Lung (tissue), 11 donors: ENCODE measurements at regions not wholly inside any gene's neighbourhood (a gene's known extent, or its start where the extent isn't known, plus 50 kb on each side); places are given as distances from the start of the nearest gene placed in this dataset.
"Not testable (repeated sequence)": the region's sequence is repeated elsewhere in the genome, so short reads cannot be mapped to it uniquely, and the experiment has no call there.

Experiments
- ATAC-seq: fragments of 200-7000 bp; cut with Tn5 transposase; one replicate; pipeline ENCODE4 v1.9.1; 2020; ENCODE audit warnings: moderate number of reproducible peaks; ENCODE audit not compliant: insufficient read depth, low FRiP score
- DNase-seq, 3 donors: peaks; one replicate each; pipeline ENCODE4 v3.0.0-alpha.2; 2013 to 2017
- H3K27ac ChIP-seq, 2 donors: one replicate each; pipeline ENCODE4 v1.5.1; 2013; ENCODE audit warnings: mild to moderate bottlenecking in 2 of 2, moderate library complexity in 2 of 2, control low read depth in 1 of 2, inconsistent platforms in 1 of 2, low read depth in 1 of 2, low read length in 1 of 2
- H3K27me3 ChIP-seq, 3 donors: one replicate each; pipeline ENCODE4 v1.5.1; 2013; ENCODE audit warnings: low read length in 2 of 3; ENCODE audit not compliant: control insufficient read depth in 3 of 3, insufficient read depth in 3 of 3
- H3K36me3 ChIP-seq, 4 donors: one replicate each; pipeline ENCODE4 v1.5.1; 2013; ENCODE audit warnings: low read length in 4 of 4, mild to moderate bottlenecking in 1 of 4, moderate library complexity in 1 of 4; ENCODE audit not compliant: control insufficient read depth in 4 of 4, insufficient read depth in 4 of 4
- H3K4me1 ChIP-seq, 5 donors: one replicate each; pipeline ENCODE4 v1.5.1; 2013; ENCODE audit warnings: low read length in 5 of 5, mild to moderate bottlenecking in 2 of 5, moderate library complexity in 1 of 5; ENCODE audit not compliant: control insufficient read depth in 5 of 5, insufficient read depth in 5 of 5
- H3K4me3 ChIP-seq: one replicate; pipeline ENCODE4 v1.5.1; 2013; ENCODE audit warnings: mild to moderate bottlenecking, control low read depth, moderate library complexity
- H3K9ac ChIP-seq, 2 donors: one replicate each; pipeline ENCODE4 v1.5.1; 2013; ENCODE audit warnings: low read length in 2 of 2, control low read depth in 1 of 2; ENCODE audit not compliant: insufficient read depth in 1 of 2
- H3K9me3 ChIP-seq, 4 donors: one replicate each; pipeline ENCODE4 v1.5.1; 2013; ENCODE audit warnings: low read length in 3 of 4, mild to moderate bottlenecking in 1 of 4, moderate library complexity in 1 of 4; ENCODE audit not compliant: control insufficient read depth in 4 of 4, insufficient read depth in 3 of 4
- CTCF ChIP-seq: IDR thresholded peaks from 2 replicates; pipeline ENCODE4 v1.5.1; 2012; ENCODE audit warnings: mild to moderate bottlenecking; ENCODE audit errors: control extremely low read depth, extremely low read depth
- WGBS, 2 donors: extraction: QIAGEN DNeasy Blood & Tissue Kit; methylation state at CpG; one replicate each; pipeline ENCODE4 v1.1.7; 2013; 5-methylcytosine and 5-hydroxymethylcytosine counted together
- donor health status: control.
- donor health status: control.
- donor health status: Bipolar disorder and iron deficiency.
- donor health status: healthy.
- donor health status: DM: yes; HTN: yes; CAD: no.

DNA sequence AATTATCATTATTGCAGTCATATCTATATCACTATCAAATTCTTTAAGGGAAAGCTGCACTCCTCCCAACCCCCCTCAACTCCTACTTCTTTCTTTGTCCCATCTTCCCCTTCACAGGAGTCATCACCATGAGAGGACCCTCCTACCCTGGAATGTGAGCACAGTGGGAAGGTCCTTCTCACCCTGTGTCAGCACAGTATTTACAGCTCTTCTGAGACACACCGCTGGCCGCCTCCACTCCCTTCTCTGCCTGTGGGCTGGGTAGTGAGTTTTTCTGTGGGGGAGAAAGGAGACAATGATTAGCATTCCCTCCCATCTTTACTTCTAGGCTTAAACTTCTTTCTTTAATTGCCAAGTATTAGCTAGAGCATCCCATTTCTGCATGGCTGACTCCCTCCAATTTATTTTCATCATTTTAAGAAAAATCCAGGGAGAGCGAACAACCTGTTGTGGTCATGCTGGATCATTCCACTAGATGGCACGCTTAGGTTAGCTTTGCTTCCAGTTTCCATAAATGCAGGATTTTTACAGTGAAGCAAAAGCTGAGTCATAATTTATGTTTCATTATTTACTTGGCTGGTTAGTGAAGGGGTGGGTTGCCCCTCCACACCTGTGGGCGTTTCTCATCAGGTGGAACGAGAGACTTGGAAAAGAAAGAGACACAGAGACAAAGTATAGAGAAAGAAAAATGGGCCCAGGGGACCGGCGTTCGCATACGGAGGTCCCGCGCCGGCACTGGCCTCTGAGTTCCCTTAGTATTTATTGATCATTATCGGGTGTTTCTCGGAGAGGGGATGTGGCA is 188.5 kb downstream of the ALX1 start:
- Histone ChIP-seq H3K27ac (no peak overlapping the region), H3K27me3 (no peaks in the 10 kb centered on the region), H3K9ac (no peak overlapping the region), H3K9me3 (no peaks in the 10 kb centered on the region), H3K36me3 (no peaks in the 10 kb centered on the region), H3K4me1 (peaks cover 0 to 4% (median 0%) of the 10 kb centered on the region in 5 donors), H3K4me3 (no peak overlapping the region)
- ATAC-seq (peak; percentile 89), DNase-seq (peak; percentile 62 to 84 (median 75))
- WGBS, 2 donors, result 12% methylated on average over 15 of the region's 15 CpGs
- peak; percentile 54 for TF ChIP-seq CTCF

GRCh38 chr12:85469158-85470086 is 189.4 kb downstream of the ALX1 start:
- H3K9ac ChIP-seq, H3K4me3 ChIP-seq, H3K9me3 ChIP-seq, ATAC-seq, H3K27me3 ChIP-seq, H3K36me3 ChIP-seq, H3K27ac ChIP-seq, H3K4me1 ChIP-seq: not testable (repeated sequence)
- WGBS, 2 donors, result 21 to 24% methylated on average over 5 of the region's 5 CpGs
- DNase-seq, result peak; percentile 12 to 47 (median 22)

DNA sequence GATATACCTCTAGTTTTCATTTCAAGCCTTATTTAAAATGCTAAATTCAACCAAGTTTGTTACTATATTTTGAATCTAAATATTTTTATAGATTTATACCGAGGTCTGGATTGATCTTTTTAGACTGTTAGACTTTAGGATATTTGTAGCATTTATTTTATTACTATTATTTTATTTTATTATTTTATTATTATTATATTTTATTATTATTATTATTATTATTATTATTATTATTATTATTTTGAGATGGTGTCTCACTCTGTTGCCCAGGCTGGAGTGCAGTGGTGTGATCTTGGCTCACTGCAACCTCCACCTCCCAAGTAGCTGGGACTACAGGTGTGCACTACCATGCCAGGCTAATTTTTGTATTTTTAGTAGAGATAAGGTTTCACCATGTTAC is 195.3 kb downstream of the ALX1 start:
- H3K4me1 ChIP-seq, H3K9me3 ChIP-seq, H3K27me3 ChIP-seq, H3K9ac ChIP-seq, H3K36me3 ChIP-seq, H3K27ac ChIP-seq, H3K4me3 ChIP-seq, DNase-seq, ATAC-seq: not testable (repeated sequence)
- 92 to 98% methylated on average over 1 of the region's 1 CpG for WGBS, 2 donors

- DNase-seq, result no peak
- no peak overlapping the region for H3K4me3 ChIP-seq
- peaks cover 0 to 6% (median 0%) of the 10 kb centered on the region in 5 donors for H3K4me1 ChIP-seq
- H3K9me3 ChIP-seq, result peaks cover 0 to 2% (median 0%) of the 10 kb centered on the region in 4 donors
- no peak overlapping the region for H3K27ac ChIP-seq
- no peak for ATAC-seq
- no peak overlapping the region for H3K9ac ChIP-seq
- no peaks in the 10 kb centered on the region for H3K27me3 ChIP-seq
- no peaks in the 10 kb centered on the region for H3K36me3 ChIP-seq
- TF ChIP-seq CTCF, result no peak
These were observed 196.7 kb downstream of the ALX1 start for GRCh38 chr12:85476756-85477155.
